ENCODE measurements at regions not wholly inside any gene's neighbourhood (a gene's known extent, or its start where the extent isn't known, plus 50 kb on each side); places are given as distances from the start of the nearest gene placed in this dataset.

- Histone ChIP-seq H2AFZ (ENCODE audit: insufficient read depth, low read depth, low read length, poor library complexity, severe bottlenecking) (no peak overlapping the region), H3K79me2 (ENCODE audit: insufficient read depth, low read length) (no peaks in the 10 kb centered on the region), H3K4me1 (ENCODE audit: control insufficient read depth in 1 of 2, insufficient read depth in 2 of 2, low read length in 2 of 2) (no peaks in the 10 kb centered on the region), H3K36me3 (replicated peaks in 1 of 2; ENCODE audit: control insufficient read depth in 1 of 2, insufficient read depth in 2 of 2, low read length in 2 of 2) (no peaks in the 10 kb centered on the region), H3K4me3 (replicated peaks in 1 of 3; ENCODE audit: low read depth in 2 of 3, low read length in 3 of 3) (no peak overlapping the region), H3K9ac (ENCODE audit: insufficient read depth, low read length, poor library complexity, severe bottlenecking) (no peak overlapping the region), H3K4me2 (replicated peaks; ENCODE audit: extremely low read depth, low read length, poor library complexity, severe bottlenecking) (no peak overlapping the region), H3K27ac (ENCODE audit: low read depth in 1 of 2, low read length in 2 of 2) (no peak overlapping the region), H3K9me3 (replicated peaks in 1 of 2; ENCODE audit: control insufficient read depth in 1 of 2, insufficient read depth in 1 of 2, low read length in 2 of 2) (no peaks in the 10 kb centered on the region), H4K20me1 (ENCODE audit: insufficient read depth, low read length) (no peaks in the 10 kb centered on the region), H3K27me3 (ENCODE audit: control insufficient read depth in 2 of 2, insufficient read depth in 2 of 2, low read length in 2 of 2) (no peaks in the 10 kb centered on the region)
- no peak overlapping the region for H3K27ac Mint-ChIP-seq
- intact Hi-C loops (cut with micrococcal nuclease): no loop called here
- no CpG with 5 or more reads among the region's 3 CpGs for WGBS (ENCODE audit: insufficient coverage)
- TF ChIP-seq, protein P1, sequence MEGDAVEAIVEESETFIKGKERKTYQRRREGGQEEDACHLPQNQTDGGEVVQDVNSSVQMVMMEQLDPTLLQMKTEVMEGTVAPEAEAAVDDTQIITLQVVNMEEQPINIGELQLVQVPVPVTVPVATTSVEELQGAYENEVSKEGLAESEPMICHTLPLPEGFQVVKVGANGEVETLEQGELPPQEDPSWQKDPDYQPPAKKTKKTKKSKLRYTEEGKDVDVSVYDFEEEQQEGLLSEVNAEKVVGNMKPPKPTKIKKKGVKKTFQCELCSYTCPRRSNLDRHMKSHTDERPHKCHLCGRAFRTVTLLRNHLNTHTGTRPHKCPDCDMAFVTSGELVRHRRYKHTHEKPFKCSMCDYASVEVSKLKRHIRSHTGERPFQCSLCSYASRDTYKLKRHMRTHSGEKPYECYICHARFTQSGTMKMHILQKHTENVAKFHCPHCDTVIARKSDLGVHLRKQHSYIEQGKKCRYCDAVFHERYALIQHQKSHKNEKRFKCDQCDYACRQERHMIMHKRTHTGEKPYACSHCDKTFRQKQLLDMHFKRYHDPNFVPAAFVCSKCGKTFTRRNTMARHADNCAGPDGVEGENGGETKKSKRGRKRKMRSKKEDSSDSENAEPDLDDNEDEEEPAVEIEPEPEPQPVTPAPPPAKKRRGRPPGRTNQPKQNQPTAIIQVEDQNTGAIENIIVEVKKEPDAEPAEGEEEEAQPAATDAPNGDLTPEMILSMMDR (IDR thresholded peaks at IDR 0.05): no peak
- no peaks in the 10 kb centered on the region for H3K4me1 Mint-ChIP-seq
- no peaks in the 10 kb centered on the region for H3K36me3 Mint-ChIP-seq
- H3K9me3 Mint-ChIP-seq: peaks cover 0 to 9% (median 5%) of the 10 kb centered on the region in 7 donors
- H3K27me3 Mint-ChIP-seq (ENCODE audit: low read depth in 3 of 3): peaks cover 0 to 1% (median 1%) of the 10 kb centered on the region in 3 donors
- no peak overlapping the region for H3K4me3 Mint-ChIP-seq
- no peak for DNase-seq
These were observed 1219.0 kb downstream of the ARAP2 start for GRCh38 chr4:35025152-35025834.

DNA sequence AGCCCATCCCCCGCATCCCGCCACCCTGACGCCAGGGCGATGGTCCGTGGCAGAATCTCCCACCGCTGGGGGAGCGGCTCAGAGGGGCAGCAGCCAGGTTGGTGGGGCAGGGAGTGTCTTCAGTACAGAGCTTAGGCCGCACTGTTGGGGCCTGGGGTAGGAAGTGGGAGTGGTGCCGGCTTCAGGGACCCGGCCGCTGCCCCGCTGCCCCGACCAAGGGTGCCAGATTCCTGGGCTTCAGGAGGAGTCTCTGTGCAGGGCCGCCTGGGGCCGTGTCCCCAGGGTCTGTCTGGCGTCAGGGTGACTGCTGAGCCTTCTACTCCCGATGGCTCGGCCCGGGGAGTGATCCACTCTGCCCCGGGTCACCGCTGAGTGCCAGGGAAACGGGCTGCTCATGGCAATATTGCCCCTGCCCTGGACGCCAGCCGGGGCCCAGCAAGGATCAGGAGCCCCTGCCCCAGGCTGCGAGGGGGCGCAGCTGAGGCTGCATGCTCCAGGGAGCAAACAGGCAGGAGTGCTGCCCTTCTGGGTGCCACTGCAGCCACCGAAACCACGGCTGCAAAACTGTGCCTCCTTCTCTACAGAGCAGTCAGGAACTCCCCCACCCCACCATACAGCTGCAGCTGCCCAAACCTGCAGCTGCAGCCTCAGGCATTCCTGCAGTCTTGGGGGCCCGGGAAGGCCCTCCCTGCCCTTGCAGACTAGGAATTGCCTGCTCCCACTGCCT, 1206.1 kb downstream of the ARAP2 start:
- H3K27ac Mint-ChIP-seq: no peak overlapping the region
- Histone ChIP-seq H3K4me3 (replicated peaks in 1 of 3; ENCODE audit: low read depth in 2 of 3, low read length in 3 of 3) (no peak overlapping the region), H3K27me3 (ENCODE audit: control insufficient read depth in 2 of 2, insufficient read depth in 2 of 2, low read length in 2 of 2) (no peaks in the 10 kb centered on the region), H3K9ac (ENCODE audit: insufficient read depth, low read length, poor library complexity, severe bottlenecking) (no peak overlapping the region), H3K27ac (ENCODE audit: low read depth in 1 of 2, low read length in 2 of 2) (no peak overlapping the region), H2AFZ (ENCODE audit: insufficient read depth, low read depth, low read length, poor library complexity, severe bottlenecking) (no peak overlapping the region), H3K4me2 (replicated peaks; ENCODE audit: extremely low read depth, low read length, poor library complexity, severe bottlenecking) (no peak overlapping the region), H4K20me1 (ENCODE audit: insufficient read depth, low read length) (no peaks in the 10 kb centered on the region), H3K36me3 (replicated peaks in 1 of 2; ENCODE audit: control insufficient read depth in 1 of 2, insufficient read depth in 2 of 2, low read length in 2 of 2) (no peaks in the 10 kb centered on the region), H3K9me3 (replicated peaks in 1 of 2; ENCODE audit: control insufficient read depth in 1 of 2, insufficient read depth in 1 of 2, low read length in 2 of 2) (peaks cover 0 to 6% of the 10 kb centered on the region in 2 donors), H3K4me1 (ENCODE audit: control insufficient read depth in 1 of 2, insufficient read depth in 2 of 2, low read length in 2 of 2) (no peaks in the 10 kb centered on the region), H3K79me2 (ENCODE audit: insufficient read depth, low read length) (no peaks in the 10 kb centered on the region)
- DNase-seq: no peak
- peaks cover 0 to 5% (median under 1%) of the 10 kb centered on the region in 7 donors for H3K9me3 Mint-ChIP-seq
- no peaks in the 10 kb centered on the region for H3K4me1 Mint-ChIP-seq
- TF ChIP-seq, protein P1 (IDR thresholded peaks at IDR 0.05): no peak
- 95% methylated on average over 27 of the region's 29 CpGs for whole genome bisulfite sequencing (ENCODE audit: insufficient coverage)
- intact Hi-C loops (cut with micrococcal nuclease): no loop called here
- H3K4me3 Mint-ChIP-seq: no peak overlapping the region
- H3K36me3 Mint-ChIP-seq: no peaks in the 10 kb centered on the region
- peaks cover 0 to 1% (median 0%) of the 10 kb centered on the region in 3 donors for H3K27me3 Mint-ChIP-seq (ENCODE audit: low read depth in 3 of 3)
